IMR-90 (cell line): ENCODE measurements at regions not wholly inside any gene's neighbourhood (a gene's known extent, or its start where the extent isn't known, plus 50 kb on each side); places are given as distances from the start of the nearest gene placed in this dataset.

Source experiments
- ATAC-seq: fragments of 200-7000 bp; cut with Tn5 transposase; 2 replicates; pipeline ENCODE4 v1.9.1; 2020; ENCODE audit warnings: low read depth, mild to moderate bottlenecking, moderate library complexity
- BruUV-seq: library from RNA; stranded (reverse); fragments of 400-500 nt; replicated peaks from 2 replicates; lab custom pipeline; 2021; lab: Mats Ljungman, UMichigan
- CTCF ChIA-PET: fragments of 300-600 bp; formaldehyde crosslinking; extraction: SDS; loops from one replicate; lab custom pipeline; 2021; ENCODE audit warnings: antibody characterized with exemption; lab: Yijun Ruan, JAX
- POLR2A ChIA-PET: fragments of 300-600 bp; sonication (Branson Sonifier 250); formaldehyde crosslinking; loops from one replicate; lab custom pipeline; 2022; ENCODE audit warnings: antibody characterized with exemption; ENCODE audit not compliant: unreplicated experiment; lab: Charles Lee
- DNase-seq: peaks from one replicate; pipeline ENCODE4 v3.0.0; 2013
- H2AFZ ChIP-seq: replicated peaks from 2 replicates; pipeline ENCODE3; 2013; ENCODE audit warnings: low read length, mild to moderate bottlenecking; ENCODE audit not compliant: poor library complexity
- H2AK5ac ChIP-seq: 2 replicates; pipeline ENCODE4 v1.6.1; 2013; ENCODE audit warnings: low read depth, low read length, inconsistent platforms
- H2AK9ac ChIP-seq: replicated peaks from 2 replicates; pipeline ENCODE3; 2013; ENCODE audit warnings: mild to moderate bottlenecking, low read depth, low read length, moderate library complexity; ENCODE audit not compliant: poor library complexity
- H2BK120ac ChIP-seq: 2 replicates; pipeline ENCODE4 v1.6.1; 2013; ENCODE audit warnings: low read depth, low read length, inconsistent platforms
- H2BK15ac ChIP-seq: 3 replicates; pipeline ENCODE4 v1.6.1; 2013; ENCODE audit warnings: low read depth, low read length, inconsistent platforms
- H2BK20ac ChIP-seq: 2 replicates; pipeline ENCODE4 v1.6.1; 2013; ENCODE audit warnings: low read depth, mild to moderate bottlenecking, inconsistent platforms, low read length, moderate library complexity
- H2BK5ac ChIP-seq: 2 replicates; pipeline ENCODE4 v1.6.1; 2013; ENCODE audit warnings: mild to moderate bottlenecking, low read depth, low read length, inconsistent platforms; ENCODE audit not compliant: poor library complexity, severe bottlenecking
- H3K14ac ChIP-seq: replicated peaks from 2 replicates; pipeline ENCODE4 v1.6.1; 2013; ENCODE audit warnings: low read depth, low read length, inconsistent platforms
- H3K18ac ChIP-seq: 2 replicates; pipeline ENCODE4 v1.6.1; 2013; ENCODE audit warnings: low read depth, low read length, control low read depth
- H3K23ac ChIP-seq: 2 replicates; pipeline ENCODE4 v1.6.1; 2013; ENCODE audit warnings: low read depth, low read length, inconsistent platforms
- H3K27ac ChIP-seq: 2 replicates; pipeline ENCODE4 v1.5.1; 2013; ENCODE audit warnings: mild to moderate bottlenecking, control low read depth, low read length; ENCODE audit not compliant: insufficient read depth
- H3K27me3 ChIP-seq: 2 replicates; pipeline ENCODE4 v1.6.1; 2013; ENCODE audit warnings: low read length; ENCODE audit not compliant: control insufficient read depth, insufficient read depth
- H3K36me3 ChIP-seq: 2 replicates; pipeline ENCODE4 v1.6.1; 2013; ENCODE audit warnings: low read length, mixed read lengths; ENCODE audit not compliant: control insufficient read depth, insufficient read depth
- H3K4ac ChIP-seq: 2 replicates; pipeline ENCODE4 v1.6.1; 2013; ENCODE audit warnings: low read depth, low read length, inconsistent platforms
- H3K4me1 ChIP-seq: 2 replicates; pipeline ENCODE4 v1.6.1; 2013; ENCODE audit warnings: low read length, mixed read lengths; ENCODE audit not compliant: control insufficient read depth, insufficient read depth
- H3K4me2 ChIP-seq: 2 replicates; pipeline ENCODE4 v1.6.1; 2013; ENCODE audit warnings: low read depth, mild to moderate bottlenecking, control low read depth, low read length, moderate library complexity
- H3K4me3 ChIP-seq: 2 replicates; pipeline ENCODE4 v1.5.1; 2013; ENCODE audit warnings: low read depth, mild to moderate bottlenecking, control low read depth, low read length, moderate library complexity; ENCODE audit not compliant: insufficient read depth
- H3K56ac ChIP-seq: 2 replicates; pipeline ENCODE4 v1.6.1; 2013; ENCODE audit warnings: low read length, inconsistent platforms; ENCODE audit not compliant: insufficient read depth; ENCODE audit errors: extremely low read depth
- H3K79me1 ChIP-seq, 2 experiments: 2 replicates each; pipeline ENCODE4 v1.6.1; 2013; ENCODE audit warnings: low read length in 2 of 2, inconsistent platforms in 1 of 2, low read depth in 1 of 2
- H3K9ac ChIP-seq: 2 replicates; pipeline ENCODE4 v1.6.1; 2013; ENCODE audit warnings: low read depth, low read length, control low read depth
- H3K9me1 ChIP-seq: 2 replicates; pipeline ENCODE4 v1.6.1; 2013; ENCODE audit warnings: low read length, inconsistent platforms; ENCODE audit not compliant: insufficient read depth
- H3K9me3 ChIP-seq: 2 replicates; pipeline ENCODE4 v1.6.1; 2013; ENCODE audit warnings: low read length; ENCODE audit not compliant: control insufficient read depth, insufficient read depth
- H4K20me1 ChIP-seq: 2 replicates; pipeline ENCODE4 v1.6.1; 2013; ENCODE audit warnings: low read length, inconsistent platforms; ENCODE audit not compliant: insufficient read depth
- H4K5ac ChIP-seq: 2 replicates; pipeline ENCODE4 v1.6.1; 2013; ENCODE audit warnings: mild to moderate bottlenecking, low read depth, low read length, control low read depth
- H4K8ac ChIP-seq, 2 experiments: 2 replicates each; pipeline ENCODE4 v1.6.1; 2013; ENCODE audit warnings: low read depth in 2 of 2, low read length in 2 of 2, control low read depth in 1 of 2, inconsistent platforms in 1 of 2
- H4K91ac ChIP-seq: 2 replicates; pipeline ENCODE4 v1.6.1; 2013; ENCODE audit warnings: low read depth, low read length, inconsistent platforms; ENCODE audit not compliant: insufficient read depth
- FOS ChIP-seq: fragments of 150-350 bp; IDR thresholded peaks from 2 replicates; pipeline ENCODE4 v1.6.1; 2016; ENCODE audit warnings: low read depth, low read length
- MAZ ChIP-seq: IDR thresholded peaks from 2 replicates; pipeline ENCODE4 v1.6.1; 2012; ENCODE audit warnings: low read depth, mild to moderate bottlenecking, low read length, improper control_type of control experiment, moderate library complexity, borderline replicate concordance
- MXI1 ChIP-seq: IDR thresholded peaks from 2 replicates; pipeline ENCODE4 v1.6.1; 2012; ENCODE audit warnings: low read depth, mild to moderate bottlenecking, low read length, moderate library complexity, borderline replicate concordance
- NFE2L2 ChIP-seq: fragments of 150-350 bp; IDR thresholded peaks from 2 replicates; pipeline ENCODE4 v1.6.1; 2016; ENCODE audit warnings: low read depth, mild to moderate bottlenecking, low read length
- RAD21 ChIP-seq: IDR thresholded peaks from 2 replicates; pipeline ENCODE4 v1.6.1; 2012; ENCODE audit warnings: low read length, improper control_type of control experiment
- RCOR1 ChIP-seq: IDR thresholded peaks from 2 replicates; pipeline ENCODE4 v1.6.1; 2012; ENCODE audit warnings: mild to moderate bottlenecking, low read length, improper control_type of control experiment; ENCODE audit not compliant: insufficient replicate concordance
- RFX5 ChIP-seq: IDR thresholded peaks from 2 replicates; pipeline ENCODE4 v1.8.0; 2012; ENCODE audit warnings: low read depth, mild to moderate bottlenecking, low read length, moderate library complexity
- SMC3 ChIP-seq: fragments of 150-350 bp; IDR thresholded peaks from 2 replicates; pipeline ENCODE4 v1.6.1; 2016; ENCODE audit warnings: low read depth, mild to moderate bottlenecking, antibody characterized with exemption, low read length, moderate library complexity
- USF2 ChIP-seq: fragments of 150-350 bp; IDR thresholded peaks from 2 replicates; pipeline ENCODE4 v1.6.1; 2017; ENCODE audit warnings: mild to moderate bottlenecking, antibody characterized with exemption, low read length, low read depth
- WGBS, 2 experiments: methylation state at CpG; one replicate each; pipeline versions ENCODE4 v1.1.5 to v1.1.7; 2013; ENCODE audit warnings: missing lambda C conversion rate in 2 of 2; ENCODE audit not compliant: insufficient read length in 1 of 2; ENCODE audit errors: extremely low coverage in 2 of 2; 5-methylcytosine and 5-hydroxymethylcytosine counted together
- dilution Hi-C: fragments of 300-500 bp; cut with HindIII; formaldehyde crosslinking; loops from one replicate; pipeline ENCODE4 v1.14.3; 2018; ENCODE audit warnings: low sequenced_read_pairs; ENCODE audit not compliant: unreplicated experiment
- in situ Hi-C: fragments of 300-500 bp; cut with MboI; formaldehyde crosslinking; loops from 3 replicates; pipeline ENCODE4 v1.14.3; 2019; ENCODE audit warnings: low sequenced_read_pairs, inconsistent platforms, mixed read lengths
- intact Hi-C: fragments of 100-400 bp; cut with micrococcal nuclease; formaldehyde crosslinking; loops from 2 replicates; pipeline ENCODE4 v1.10.0; 2022
- TF ChIP-seq, protein P1 (sequence below): conservative IDR thresholded peaks from 2 replicates; pipeline ENCODE4 v1.5.1; 2012; ENCODE audit warnings: mild to moderate bottlenecking, low read depth, low read length, improper control_type of control experiment
- TF ChIP-seq, protein P2 (sequence below): fragments of 150-350 bp; IDR thresholded peaks from 2 replicates; pipeline ENCODE4 v1.6.1; 2016; ENCODE audit warnings: low read depth, mild to moderate bottlenecking, low read length, moderate library complexity, borderline replicate concordance

DNA sequence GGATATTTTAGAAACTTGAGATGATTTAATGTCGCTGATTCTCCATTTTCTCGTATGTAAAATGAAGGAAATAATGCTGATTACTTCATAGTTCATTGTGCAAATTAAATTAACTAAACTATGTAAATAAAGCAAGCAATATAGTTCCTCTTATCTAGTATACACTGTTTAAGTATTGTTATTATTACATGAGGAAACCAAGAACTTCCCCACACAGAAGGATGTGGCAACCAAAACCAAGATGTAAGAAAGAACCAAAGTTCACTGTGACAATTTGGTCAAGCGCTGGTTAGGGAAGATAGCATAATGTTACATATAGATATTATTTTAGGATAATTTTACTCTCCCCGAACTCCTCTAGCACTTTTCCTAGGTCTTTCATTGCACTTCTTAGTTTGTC lies 103.2 kb downstream of the XKR3 start:
- no peaks in the 10 kb centered on the region for H3K9me1 ChIP-seq
- no peak overlapping the region for H2BK20ac ChIP-seq
- H3K23ac ChIP-seq, result no peak overlapping the region
- no peak overlapping the region for H3K9ac ChIP-seq
- H2AK9ac ChIP-seq, result no peak overlapping the region
- no peak overlapping the region for H3K14ac ChIP-seq
- H3K4me1 ChIP-seq, result no peaks in the 10 kb centered on the region
- no peaks in the 10 kb centered on the region for H3K79me1 ChIP-seq
- H4K5ac ChIP-seq, result no peak overlapping the region
- no peak overlapping the region for H2AFZ ChIP-seq
- no peak overlapping the region for H4K91ac ChIP-seq
- intact Hi-C loops (no loop called here), dilution Hi-C loops (no loop called here), in situ Hi-C loops (no loop called here)
- H3K4me3 ChIP-seq, result no peak overlapping the region
- no peak overlapping the region for H2BK120ac ChIP-seq
- no TSS peak for BruUV-seq
- H2BK15ac ChIP-seq, result no peak overlapping the region
- H2AK5ac ChIP-seq, result no peak overlapping the region
- no peak overlapping the region for H3K4ac ChIP-seq
- ChIA-PET POLR2A (no interaction called here), CTCF (no interaction called here)
- peaks cover 2% of the 10 kb centered on the region for H3K9me3 ChIP-seq
- H2BK5ac ChIP-seq, result no peak overlapping the region
- ATAC-seq (no peak), DNase-seq (no peak)
- no peak overlapping the region for H3K4me2 ChIP-seq
- H4K8ac ChIP-seq, result no peak overlapping the region
- no peaks in the 10 kb centered on the region for H4K20me1 ChIP-seq
- H3K56ac ChIP-seq, result no peak overlapping the region
- H3K27me3 ChIP-seq, result no peaks in the 10 kb centered on the region
- no CpG with 5 or more reads among the region's 4 CpGs for WGBS, 2 experiments
- no peak for TF ChIP-seq RCOR1
- TF ChIP-seq, protein P1, sequence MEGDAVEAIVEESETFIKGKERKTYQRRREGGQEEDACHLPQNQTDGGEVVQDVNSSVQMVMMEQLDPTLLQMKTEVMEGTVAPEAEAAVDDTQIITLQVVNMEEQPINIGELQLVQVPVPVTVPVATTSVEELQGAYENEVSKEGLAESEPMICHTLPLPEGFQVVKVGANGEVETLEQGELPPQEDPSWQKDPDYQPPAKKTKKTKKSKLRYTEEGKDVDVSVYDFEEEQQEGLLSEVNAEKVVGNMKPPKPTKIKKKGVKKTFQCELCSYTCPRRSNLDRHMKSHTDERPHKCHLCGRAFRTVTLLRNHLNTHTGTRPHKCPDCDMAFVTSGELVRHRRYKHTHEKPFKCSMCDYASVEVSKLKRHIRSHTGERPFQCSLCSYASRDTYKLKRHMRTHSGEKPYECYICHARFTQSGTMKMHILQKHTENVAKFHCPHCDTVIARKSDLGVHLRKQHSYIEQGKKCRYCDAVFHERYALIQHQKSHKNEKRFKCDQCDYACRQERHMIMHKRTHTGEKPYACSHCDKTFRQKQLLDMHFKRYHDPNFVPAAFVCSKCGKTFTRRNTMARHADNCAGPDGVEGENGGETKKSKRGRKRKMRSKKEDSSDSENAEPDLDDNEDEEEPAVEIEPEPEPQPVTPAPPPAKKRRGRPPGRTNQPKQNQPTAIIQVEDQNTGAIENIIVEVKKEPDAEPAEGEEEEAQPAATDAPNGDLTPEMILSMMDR, result no peak
- no peak for TF ChIP-seq FOS
- no peak for TF ChIP-seq MAZ
- no peak for TF ChIP-seq NFE2L2
- no peak for TF ChIP-seq USF2
- TF ChIP-seq SMC3, result no peak
- no peak for TF ChIP-seq MXI1
- no peak for TF ChIP-seq RFX5
- TF ChIP-seq, protein P2, sequence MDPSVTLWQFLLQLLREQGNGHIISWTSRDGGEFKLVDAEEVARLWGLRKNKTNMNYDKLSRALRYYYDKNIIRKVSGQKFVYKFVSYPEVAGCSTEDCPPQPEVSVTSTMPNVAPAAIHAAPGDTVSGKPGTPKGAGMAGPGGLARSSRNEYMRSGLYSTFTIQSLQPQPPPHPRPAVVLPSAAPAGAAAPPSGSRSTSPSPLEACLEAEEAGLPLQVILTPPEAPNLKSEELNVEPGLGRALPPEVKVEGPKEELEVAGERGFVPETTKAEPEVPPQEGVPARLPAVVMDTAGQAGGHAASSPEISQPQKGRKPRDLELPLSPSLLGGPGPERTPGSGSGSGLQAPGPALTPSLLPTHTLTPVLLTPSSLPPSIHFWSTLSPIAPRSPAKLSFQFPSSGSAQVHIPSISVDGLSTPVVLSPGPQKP, result no peak
- no peak for TF ChIP-seq RAD21
- H3K27ac ChIP-seq, result no peak overlapping the region
- no peak overlapping the region for H3K18ac ChIP-seq
- H3K36me3 ChIP-seq, result no peaks in the 10 kb centered on the region
